ENCODE measurements at regions not wholly inside any gene's neighbourhood (a gene's known extent, or its start where the extent isn't known, plus 50 kb on each side); places are given as distances from the start of the nearest gene placed in this dataset.

DNA sequence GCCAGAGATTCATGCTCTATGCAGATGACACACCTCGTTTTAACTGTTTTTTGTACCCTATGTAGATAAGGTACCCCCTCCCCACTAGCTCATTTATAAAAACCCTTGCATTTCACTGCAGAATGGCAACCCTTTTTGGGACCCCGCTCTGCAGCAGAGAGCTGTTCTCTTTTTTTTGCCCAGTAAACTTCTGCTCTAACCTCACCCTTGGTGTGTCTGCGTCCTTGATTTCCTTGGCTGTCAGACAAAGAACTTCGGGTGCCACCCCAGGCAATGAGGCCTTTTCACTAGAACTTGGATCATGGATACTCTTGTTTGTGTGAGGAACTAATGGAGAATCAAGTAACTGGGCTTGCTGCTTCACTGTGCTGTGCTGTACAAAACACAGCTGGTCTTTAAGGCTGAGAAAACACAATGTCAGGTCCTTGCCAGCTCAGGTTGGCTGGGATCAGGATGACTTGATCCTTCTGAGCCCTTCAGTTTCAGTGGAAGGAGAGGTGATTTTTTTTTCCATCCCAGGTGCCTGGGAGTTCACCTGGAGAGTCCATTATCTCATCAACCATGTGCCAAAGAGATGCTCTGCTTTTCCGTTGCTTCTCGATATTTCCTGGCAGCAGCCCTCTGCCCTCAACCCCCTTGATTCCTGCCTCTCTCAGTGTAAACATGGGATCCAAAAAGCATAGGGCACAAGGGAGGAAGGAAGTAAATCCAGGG is 133.2 kb upstream of the FAM20A start:
- 63 to 74% (median 71%) methylated on average over 6 of the region's 6 CpGs for WGBS, 4 donors
- intact Hi-C loops (cut with DNase I), result no loop called here
- no peak overlapping the region for H3K4me3 ChIP-seq
- peak in 1 of 4 donors; percentile 26 for ATAC-seq
- no peaks in the 10 kb centered on the region for H3K9me3 ChIP-seq
- peak overlapping the region in 7 of 12 donors; percentile 23 to 76 (median 55) for H3K27ac ChIP-seq
- H3K27me3 ChIP-seq, result no peaks in the 10 kb centered on the region
- DNase-seq, result no peak
- TF ChIP-seq POLR2A (IDR thresholded peaks at IDR 0.05), result no peak
- TF ChIP-seq, protein P1, sequence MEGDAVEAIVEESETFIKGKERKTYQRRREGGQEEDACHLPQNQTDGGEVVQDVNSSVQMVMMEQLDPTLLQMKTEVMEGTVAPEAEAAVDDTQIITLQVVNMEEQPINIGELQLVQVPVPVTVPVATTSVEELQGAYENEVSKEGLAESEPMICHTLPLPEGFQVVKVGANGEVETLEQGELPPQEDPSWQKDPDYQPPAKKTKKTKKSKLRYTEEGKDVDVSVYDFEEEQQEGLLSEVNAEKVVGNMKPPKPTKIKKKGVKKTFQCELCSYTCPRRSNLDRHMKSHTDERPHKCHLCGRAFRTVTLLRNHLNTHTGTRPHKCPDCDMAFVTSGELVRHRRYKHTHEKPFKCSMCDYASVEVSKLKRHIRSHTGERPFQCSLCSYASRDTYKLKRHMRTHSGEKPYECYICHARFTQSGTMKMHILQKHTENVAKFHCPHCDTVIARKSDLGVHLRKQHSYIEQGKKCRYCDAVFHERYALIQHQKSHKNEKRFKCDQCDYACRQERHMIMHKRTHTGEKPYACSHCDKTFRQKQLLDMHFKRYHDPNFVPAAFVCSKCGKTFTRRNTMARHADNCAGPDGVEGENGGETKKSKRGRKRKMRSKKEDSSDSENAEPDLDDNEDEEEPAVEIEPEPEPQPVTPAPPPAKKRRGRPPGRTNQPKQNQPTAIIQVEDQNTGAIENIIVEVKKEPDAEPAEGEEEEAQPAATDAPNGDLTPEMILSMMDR (IDR thresholded peaks at IDR 0.05), result no peak
- H3K4me1 ChIP-seq, result peaks cover 0 to 40% (median 22%) of the 10 kb centered on the region in 12 donors
- H3K36me3 ChIP-seq, result no peaks in the 10 kb centered on the region

DNA sequence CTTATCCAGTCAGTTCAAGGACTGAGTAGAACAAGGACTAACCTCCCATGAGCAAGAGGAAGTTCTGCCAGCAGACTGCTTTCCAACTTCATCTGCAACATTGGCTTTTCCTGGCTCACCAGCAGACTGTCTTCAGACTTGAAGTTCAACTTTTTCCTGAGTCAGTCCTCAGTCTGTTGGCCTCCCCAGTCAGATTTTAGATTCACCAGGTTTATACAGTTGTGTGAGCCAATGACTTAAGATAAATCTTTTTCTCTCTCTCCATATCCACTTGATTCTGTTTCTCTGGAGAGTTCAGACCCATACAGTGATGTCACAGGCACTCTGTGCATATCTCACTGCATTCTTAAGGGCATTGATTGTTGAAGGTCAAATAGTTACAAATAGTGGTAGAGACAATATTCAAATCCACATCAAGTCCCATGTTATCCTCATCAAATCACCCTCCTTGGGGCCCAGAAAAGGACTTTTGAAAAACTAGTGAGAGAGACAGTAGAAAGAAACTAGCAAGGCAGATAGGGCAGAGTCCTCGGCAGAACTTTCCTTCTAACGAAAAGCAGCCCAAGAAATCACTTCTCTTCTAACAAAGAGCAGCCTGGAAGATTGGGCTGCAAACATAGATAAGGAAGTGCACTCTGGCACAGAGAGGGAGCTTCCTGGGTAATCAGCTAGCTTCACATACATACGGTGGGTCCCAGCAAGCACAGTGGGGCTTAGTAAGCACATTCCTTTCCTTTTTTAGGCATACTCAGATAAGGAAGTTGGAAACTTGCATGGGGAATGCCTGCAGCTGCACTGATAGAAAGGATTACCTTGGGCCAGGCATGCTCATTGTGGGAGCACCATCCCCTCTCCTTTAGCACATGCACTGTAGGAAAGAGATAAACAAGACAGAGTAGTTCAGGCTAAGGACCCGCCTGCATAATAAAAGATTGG is 132.3 kb upstream of the FAM20A start:
- no peaks in the 10 kb centered on the region for H3K36me3 ChIP-seq
- H3K27me3 ChIP-seq, result no peaks in the 10 kb centered on the region
- peaks cover 0 to 40% (median 22%) of the 10 kb centered on the region in 12 donors for H3K4me1 ChIP-seq
- DNase-seq, result peak in 3 of 5 donors; percentile 23 to 44 (median 33)
- peak overlapping the region in 1 of 12 donors; percentile 5 for H3K4me3 ChIP-seq
- peak overlapping the region in 10 of 12 donors; percentile 8 to 76 (median 40) for H3K27ac ChIP-seq
- WGBS, 4 donors, result 4 to 11% (median 9%) methylated on average over 4 of the region's 4 CpGs
- no peaks in the 10 kb centered on the region for H3K9me3 ChIP-seq
- peak; percentile 63 to 82 (median 66) for ATAC-seq
- TF ChIP-seq POLR2A (IDR thresholded peaks at IDR 0.05), result no peak
- TF ChIP-seq, protein P1 (IDR thresholded peaks at IDR 0.05), result no peak
- intact Hi-C loops (cut with DNase I), result no loop called here

DNA sequence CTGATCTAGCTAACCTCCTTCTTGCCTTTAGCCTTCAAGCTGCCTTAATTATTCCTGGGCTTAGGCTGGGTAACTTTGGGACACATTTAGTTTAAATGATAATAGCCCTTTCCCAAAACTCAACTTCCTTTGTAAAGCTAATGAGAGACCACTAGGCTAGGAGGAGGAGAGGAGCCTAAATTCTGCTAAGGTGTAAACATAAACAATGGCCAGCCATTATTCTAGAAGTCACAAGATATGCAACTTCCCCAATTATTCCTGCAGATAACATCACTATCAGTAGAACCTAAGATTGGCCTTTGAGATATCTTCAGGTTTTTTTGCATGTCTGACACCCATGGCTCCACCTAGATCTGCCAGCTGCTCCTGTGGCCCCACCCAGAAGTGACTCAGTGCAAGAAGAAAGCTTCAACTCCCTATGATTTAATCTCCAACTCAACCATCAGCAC is 131.2 kb upstream of the FAM20A start:
- no peaks in the 10 kb centered on the region for H3K36me3 ChIP-seq
- ATAC-seq, result no peak
- peaks cover 0 to 30% (median 21%) of the 10 kb centered on the region in 12 donors for H3K4me1 ChIP-seq
- no peak overlapping the region for H3K4me3 ChIP-seq
- no peak for DNase-seq
- no peaks in the 10 kb centered on the region for H3K27me3 ChIP-seq
- no peaks in the 10 kb centered on the region for H3K9me3 ChIP-seq
- intact Hi-C loops (cut with DNase I), result no loop called here
- peak overlapping the region in 2 of 12 donors; percentile 55 to 76 for H3K27ac ChIP-seq
- TF ChIP-seq, protein P1 (IDR thresholded peaks at IDR 0.05), result no peak
- TF ChIP-seq POLR2A (IDR thresholded peaks at IDR 0.05), result no peak

DNA sequence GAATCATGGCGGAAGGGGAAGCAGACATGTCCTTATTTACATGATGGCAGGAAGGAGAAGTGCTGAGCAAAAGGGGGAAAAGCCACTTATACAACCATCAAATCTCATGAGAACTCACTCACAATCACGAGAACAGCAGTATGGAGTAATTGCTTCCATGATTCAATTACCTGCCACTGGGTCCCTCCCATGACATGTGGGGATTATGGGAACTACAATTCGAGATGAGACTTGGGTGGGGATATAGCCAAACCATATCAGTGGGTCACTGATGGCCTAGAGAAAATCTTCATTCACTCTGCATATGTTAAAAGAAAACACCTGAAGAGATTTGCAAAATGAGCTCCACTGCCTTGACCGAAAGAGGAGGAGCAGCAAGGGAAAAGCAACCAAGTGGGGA is 130.3 kb upstream of the FAM20A start:
- ATAC-seq, result no peak
- intact Hi-C loops (cut with DNase I), result no loop called here
- H3K9me3 ChIP-seq, result no peaks in the 10 kb centered on the region
- H3K36me3 ChIP-seq, result no peaks in the 10 kb centered on the region
- TF ChIP-seq, protein P1 (IDR thresholded peaks at IDR 0.05), result no peak
- no peak for TF ChIP-seq POLR2A (IDR thresholded peaks at IDR 0.05)
- H3K4me3 ChIP-seq, result no peak overlapping the region
- H3K4me1 ChIP-seq, result peaks cover 0 to 29% (median 20%) of the 10 kb centered on the region in 12 donors
- no peak for DNase-seq
- 54 to 90% (median 70%) methylated on average over 4 of the region's 4 CpGs for WGBS, 4 donors
- no peaks in the 10 kb centered on the region for H3K27me3 ChIP-seq
- no peak overlapping the region for H3K27ac ChIP-seq

Measured in heart left ventricle (tissue), 16 donors.